HepG2 (cell line): ENCODE measurements at regions not wholly inside any gene's neighbourhood (a gene's known extent, or its start where the extent isn't known, plus 50 kb on each side); places are given as distances from the start of the nearest gene placed in this dataset.

Experiments used
- CEBPZ ChIP-seq: IDR thresholded peaks from 2 replicates; pipeline ENCODE4 v1.6.1; 2012; ENCODE audit warnings: low read length, improper control_type of control experiment
- DNMT3B ChIP-seq: conservative IDR thresholded peaks from 2 replicates; pipeline ENCODE4 v1.6.1; 2016; ENCODE audit warnings: missing biosample characterization, control low read depth
- DPF2 ChIP-seq: sonication (generic); formaldehyde crosslinking; IDR thresholded peaks from 2 replicates; pipeline ENCODE4 v1.4.0; 2020; ENCODE audit warnings: mild to moderate bottlenecking, low read depth, missing genetic modification reagents, borderline replicate concordance
- HOXA7 ChIP-seq: sonication (generic); formaldehyde crosslinking; IDR thresholded peaks from 2 replicates; pipeline ENCODE4 v1.8.1; 2022; ENCODE audit warnings: mild to moderate bottlenecking, missing genetic modification reagents, moderate library complexity
- KAT8 ChIP-seq: IDR thresholded peaks from 2 replicates; pipeline ENCODE4 v1.6.1; 2016; ENCODE audit warnings: missing genetic modification reagents, missing compliant biosample characterization
- MXD3 ChIP-seq: IDR thresholded peaks from 2 replicates; pipeline ENCODE4 v1.6.1; 2016; ENCODE audit warnings: mild to moderate bottlenecking, missing biosample characterization, missing genetic modification reagents
- NFIC ChIP-seq: IDR thresholded peaks from 2 replicates; pipeline ENCODE4 v1.6.1; 2012; ENCODE audit warnings: mild to moderate bottlenecking, low read length, inconsistent platforms
- NFKBIZ ChIP-seq: IDR thresholded peaks from 2 replicates; pipeline ENCODE4 v1.6.1; 2018; ENCODE audit warnings: missing genetic modification reagents, missing compliant biosample characterization
- ZNF17 ChIP-seq: sonication (generic); formaldehyde crosslinking; IDR thresholded peaks from 2 replicates; pipeline ENCODE4 v1.5.0; 2020; ENCODE audit warnings: mild to moderate bottlenecking, missing genetic modification reagents
- ZNF367 ChIP-seq: sonication (generic); formaldehyde crosslinking; IDR thresholded peaks from 2 replicates; pipeline ENCODE4 v1.4.0; 2020; ENCODE audit warnings: missing genetic modification reagents, borderline replicate concordance
- ZNF512 ChIP-seq: sonication (generic); formaldehyde crosslinking; IDR thresholded peaks from 2 replicates; pipeline ENCODE4 v1.4.0; 2020; ENCODE audit warnings: mild to moderate bottlenecking, missing genetic modification reagents
- ZNF710 ChIP-seq: sonication (generic); formaldehyde crosslinking; IDR thresholded peaks from 2 replicates; pipeline ENCODE4 v1.5.0; 2020; ENCODE audit warnings: mild to moderate bottlenecking, missing genetic modification reagents, borderline replicate concordance
- TF ChIP-seq, protein P1 (sequence below): sonication (generic); formaldehyde crosslinking; IDR thresholded peaks from 2 replicates; pipeline ENCODE4 v1.4.0; 2020; ENCODE audit warnings: missing genetic modification reagents; ENCODE audit errors: not compliant biosample characterization
- TF ChIP-seq, protein P2 (sequence below): sonication (generic); formaldehyde crosslinking; IDR thresholded peaks from 2 replicates; pipeline ENCODE4 v1.5.1; 2020; ENCODE audit warnings: mild to moderate bottlenecking, missing genetic modification reagents, borderline replicate concordance

GRCh38 chr10:88080213-88080612, 216.8 kb downstream of the PTEN start (continued):
- TF ChIP-seq CEBPZ (no peak), DNMT3B (CRISPR knock-in tag) (no peak), HOXA7 (CRISPR knock-in tag) (no peak), ZNF367 (no peak), ZNF710 (CRISPR knock-in tag) (no peak), KAT8 (CRISPR knock-in tag) (0 out of 2 replicates have a peak, but pooled peaks have one; percentile 47), NFKBIZ (CRISPR knock-in tag) (no peak), MXD3 (CRISPR knock-in tag) (no peak), ZNF17 (CRISPR knock-in tag) (no peak), ZNF512 (CRISPR knock-in tag) (no peak), DPF2 (CRISPR knock-in tag) (0 out of 2 replicates have a peak, but pooled peaks have one; percentile 22), NFIC (no peak; the same call in 1 of the 2 replicates)
- TF ChIP-seq, protein P1, sequence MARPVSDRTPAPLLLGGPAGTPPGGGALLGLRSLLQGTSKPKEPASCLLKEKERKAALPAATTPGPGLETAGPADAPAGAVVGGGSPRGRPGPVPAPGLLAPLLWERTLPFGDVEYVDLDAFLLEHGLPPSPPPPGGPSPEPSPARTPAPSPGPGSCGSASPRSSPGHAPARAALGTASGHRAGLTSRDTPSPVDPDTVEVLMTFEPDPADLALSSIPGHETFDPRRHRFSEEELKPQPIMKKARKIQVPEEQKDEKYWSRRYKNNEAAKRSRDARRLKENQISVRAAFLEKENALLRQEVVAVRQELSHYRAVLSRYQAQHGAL (CRISPR knock-in tag): no peak
- TF ChIP-seq, protein P2, sequence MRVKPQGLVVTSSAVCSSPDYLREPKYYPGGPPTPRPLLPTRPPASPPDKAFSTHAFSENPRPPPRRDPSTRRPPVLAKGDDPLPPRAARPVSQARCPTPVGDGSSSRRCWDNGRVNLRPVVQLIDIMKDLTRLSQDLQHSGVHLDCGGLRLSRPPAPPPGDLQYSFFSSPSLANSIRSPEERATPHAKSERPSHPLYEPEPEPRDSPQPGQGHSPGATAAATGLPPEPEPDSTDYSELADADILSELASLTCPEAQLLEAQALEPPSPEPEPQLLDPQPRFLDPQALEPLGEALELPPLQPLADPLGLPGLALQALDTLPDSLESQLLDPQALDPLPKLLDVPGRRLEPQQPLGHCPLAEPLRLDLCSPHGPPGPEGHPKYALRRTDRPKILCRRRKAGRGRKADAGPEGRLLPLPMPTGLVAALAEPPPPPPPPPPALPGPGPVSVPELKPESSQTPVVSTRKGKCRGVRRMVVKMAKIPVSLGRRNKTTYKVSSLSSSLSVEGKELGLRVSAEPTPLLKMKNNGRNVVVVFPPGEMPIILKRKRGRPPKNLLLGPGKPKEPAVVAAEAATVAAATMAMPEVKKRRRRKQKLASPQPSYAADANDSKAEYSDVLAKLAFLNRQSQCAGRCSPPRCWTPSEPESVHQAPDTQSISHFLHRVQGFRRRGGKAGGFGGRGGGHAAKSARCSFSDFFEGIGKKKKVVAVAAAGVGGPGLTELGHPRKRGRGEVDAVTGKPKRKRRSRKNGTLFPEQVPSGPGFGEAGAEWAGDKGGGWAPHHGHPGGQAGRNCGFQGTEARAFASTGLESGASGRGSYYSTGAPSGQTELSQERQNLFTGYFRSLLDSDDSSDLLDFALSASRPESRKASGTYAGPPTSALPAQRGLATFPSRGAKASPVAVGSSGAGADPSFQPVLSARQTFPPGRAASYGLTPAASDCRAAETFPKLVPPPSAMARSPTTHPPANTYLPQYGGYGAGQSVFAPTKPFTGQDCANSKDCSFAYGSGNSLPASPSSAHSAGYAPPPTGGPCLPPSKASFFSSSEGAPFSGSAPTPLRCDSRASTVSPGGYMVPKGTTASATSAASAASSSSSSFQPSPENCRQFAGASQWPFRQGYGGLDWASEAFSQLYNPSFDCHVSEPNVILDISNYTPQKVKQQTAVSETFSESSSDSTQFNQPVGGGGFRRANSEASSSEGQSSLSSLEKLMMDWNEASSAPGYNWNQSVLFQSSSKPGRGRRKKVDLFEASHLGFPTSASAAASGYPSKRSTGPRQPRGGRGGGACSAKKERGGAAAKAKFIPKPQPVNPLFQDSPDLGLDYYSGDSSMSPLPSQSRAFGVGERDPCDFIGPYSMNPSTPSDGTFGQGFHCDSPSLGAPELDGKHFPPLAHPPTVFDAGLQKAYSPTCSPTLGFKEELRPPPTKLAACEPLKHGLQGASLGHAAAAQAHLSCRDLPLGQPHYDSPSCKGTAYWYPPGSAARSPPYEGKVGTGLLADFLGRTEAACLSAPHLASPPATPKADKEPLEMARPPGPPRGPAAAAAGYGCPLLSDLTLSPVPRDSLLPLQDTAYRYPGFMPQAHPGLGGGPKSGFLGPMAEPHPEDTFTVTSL (CRISPR knock-in tag): peak; percentile 91; the same call in 1 of the 2 replicates
